Fibroblast of villous mesenchyme (primary cell): ENCODE measurements at regions not wholly inside any gene's neighbourhood (a gene's known extent, or its start where the extent isn't known, plus 50 kb on each side); places are given as distances from the start of the nearest gene placed in this dataset.

Experiments used
- DNase-seq: peaks from one replicate; pipeline ENCODE4 v3.0.0-alpha.2; 2010; ENCODE audit warnings: low read depth
- H3K4me3 ChIP-seq: 2 replicates; pipeline ENCODE4 v1.5.1; 2011; ENCODE audit warnings: low read depth, mild to moderate bottlenecking, low read length
- TF ChIP-seq, protein P1 (sequence below): IDR thresholded peaks from 2 replicates; pipeline ENCODE4 v1.5.1; 2012; ENCODE audit warnings: low read depth, mild to moderate bottlenecking, low read length; ENCODE audit not compliant: insufficient read depth

- no peak for DNase-seq
- no peak overlapping the region for H3K4me3 ChIP-seq
These were observed 185.3 kb upstream of the LARGE1 start for GRCh38 chr22:34105461-34106062.

GRCh38 chr22:34108168-34108567 lies 187.9 kb upstream of the LARGE1 start:
- H3K4me3 ChIP-seq: no peak overlapping the region
- no peak for DNase-seq
- TF ChIP-seq, protein P1, sequence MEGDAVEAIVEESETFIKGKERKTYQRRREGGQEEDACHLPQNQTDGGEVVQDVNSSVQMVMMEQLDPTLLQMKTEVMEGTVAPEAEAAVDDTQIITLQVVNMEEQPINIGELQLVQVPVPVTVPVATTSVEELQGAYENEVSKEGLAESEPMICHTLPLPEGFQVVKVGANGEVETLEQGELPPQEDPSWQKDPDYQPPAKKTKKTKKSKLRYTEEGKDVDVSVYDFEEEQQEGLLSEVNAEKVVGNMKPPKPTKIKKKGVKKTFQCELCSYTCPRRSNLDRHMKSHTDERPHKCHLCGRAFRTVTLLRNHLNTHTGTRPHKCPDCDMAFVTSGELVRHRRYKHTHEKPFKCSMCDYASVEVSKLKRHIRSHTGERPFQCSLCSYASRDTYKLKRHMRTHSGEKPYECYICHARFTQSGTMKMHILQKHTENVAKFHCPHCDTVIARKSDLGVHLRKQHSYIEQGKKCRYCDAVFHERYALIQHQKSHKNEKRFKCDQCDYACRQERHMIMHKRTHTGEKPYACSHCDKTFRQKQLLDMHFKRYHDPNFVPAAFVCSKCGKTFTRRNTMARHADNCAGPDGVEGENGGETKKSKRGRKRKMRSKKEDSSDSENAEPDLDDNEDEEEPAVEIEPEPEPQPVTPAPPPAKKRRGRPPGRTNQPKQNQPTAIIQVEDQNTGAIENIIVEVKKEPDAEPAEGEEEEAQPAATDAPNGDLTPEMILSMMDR: no peak

More at GRCh38 chr22:34105461-34106062, 185.3 kb upstream of the LARGE1 start:
- TF ChIP-seq, protein P1: no peak

DNA sequence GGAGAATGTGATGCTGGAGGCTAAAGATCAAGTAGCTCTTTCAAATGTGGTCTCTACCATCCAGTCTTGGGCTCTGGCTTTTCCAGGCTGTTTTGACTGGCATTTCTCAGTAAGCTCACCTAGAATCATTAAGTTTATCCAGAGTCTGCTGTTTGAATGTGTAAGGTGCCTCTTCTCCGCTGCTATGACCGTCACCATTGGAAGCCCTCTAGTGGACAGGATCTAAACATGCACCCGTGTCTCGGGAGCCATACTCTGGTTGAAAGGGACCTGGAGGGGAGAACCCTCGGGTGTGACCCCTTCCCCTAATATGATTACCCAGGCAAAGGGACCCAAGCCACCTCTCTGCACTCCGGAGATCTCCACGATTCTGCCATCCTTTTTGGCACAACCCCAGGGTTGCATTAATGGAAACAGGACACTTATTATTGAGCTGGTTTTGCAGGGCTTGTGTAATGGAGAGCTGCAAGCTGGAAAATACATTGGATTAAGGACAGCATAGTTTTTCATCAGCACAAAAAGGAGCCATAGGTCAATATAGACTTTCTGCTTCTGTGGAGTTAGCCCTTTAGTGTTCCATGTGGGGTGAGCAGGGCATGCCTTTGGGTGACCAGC lies 191.0 kb upstream of the LARGE1 start:
- no peak overlapping the region for H3K4me3 ChIP-seq
- peak; percentile 3 for DNase-seq
- TF ChIP-seq, protein P1: peak; percentile 51

DNA sequence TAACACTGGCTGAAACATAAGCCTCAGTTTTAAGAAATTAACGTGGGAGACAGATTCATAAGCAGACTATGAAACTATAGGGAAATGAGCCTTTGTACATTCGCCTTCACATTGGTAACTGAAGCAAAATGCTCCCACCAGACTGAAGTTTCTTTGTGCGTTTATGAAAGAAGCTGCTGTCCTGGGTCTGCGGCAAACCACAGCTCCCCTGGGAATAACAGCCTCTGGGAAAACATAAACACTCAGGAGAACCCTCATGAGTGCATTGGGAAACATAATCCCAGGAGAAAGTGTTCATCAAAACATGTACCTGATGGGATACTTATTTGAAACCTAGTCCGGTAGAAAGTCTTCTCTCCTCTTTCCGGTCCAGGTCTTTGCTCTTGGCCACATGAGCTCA lies 193.1 kb upstream of the LARGE1 start:
- TF ChIP-seq, protein P1: no peak
- no peak overlapping the region for H3K4me3 ChIP-seq

DNA sequence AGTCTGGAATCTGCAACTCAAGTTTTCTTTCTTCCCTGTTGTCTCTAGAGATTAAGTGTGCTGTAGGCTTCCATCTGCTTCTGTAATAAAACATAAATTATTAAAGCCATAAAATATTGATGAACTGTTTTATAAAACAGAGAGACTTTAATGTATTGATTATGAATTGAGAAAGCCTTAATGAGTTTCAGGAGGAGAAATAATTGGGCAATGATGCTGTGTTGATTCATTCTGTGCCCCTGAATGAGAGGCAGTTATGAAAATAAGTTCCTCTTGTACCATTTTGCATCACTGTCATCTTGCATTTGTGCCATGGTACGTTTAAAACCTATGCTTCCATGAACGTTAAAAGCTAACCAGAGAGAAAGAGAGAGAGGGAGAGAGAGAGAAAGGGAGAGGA lies 194.1 kb upstream of the LARGE1 start:
- no peak for DNase-seq
- no peak overlapping the region for H3K4me3 ChIP-seq
- TF ChIP-seq, protein P1: no peak

More for the DNA sequence above, 193.1 kb upstream of the LARGE1 start:
- no peak for DNase-seq

- no peak overlapping the region for H3K4me3 ChIP-seq
- TF ChIP-seq, protein P1: no peak
- no peak for DNase-seq
These were observed 195.4 kb upstream of the LARGE1 start for GRCh38 chr22:34115722-34116121.
